Mesothelial cell of epicardium (in vitro differentiated cells): ENCODE measurements at regions not wholly inside any gene's neighbourhood (a gene's known extent, or its start where the extent isn't known, plus 50 kb on each side); places are given as distances from the start of the nearest gene placed in this dataset.
"Not testable (repeated sequence)": the region's sequence is repeated elsewhere in the genome, so short reads cannot be mapped to it uniquely, and the experiment has no call there.

Source experiments
- DNase-seq, 2 experiments: peaks; one replicate each; pipeline ENCODE4 v3.0.0; 2021; ENCODE audit warnings: low spot score in 2 of 2; ENCODE audit not compliant: unreplicated experiment in 2 of 2
- H3K27ac Mint-ChIP-seq: 2 replicates; pipeline ENCODE4 v1.8.0; 2021; ENCODE audit warnings: mixed read lengths
- H3K27me3 Mint-ChIP-seq: 2 replicates; pipeline ENCODE4 v1.8.0; 2021; ENCODE audit warnings: low read depth, mixed read lengths
- H3K36me3 Mint-ChIP-seq: 2 replicates; pipeline ENCODE4 v1.8.0; 2021; ENCODE audit warnings: mixed read lengths
- H3K4me1 Mint-ChIP-seq: 2 replicates; pipeline ENCODE4 v1.8.0; 2021; ENCODE audit warnings: mixed read lengths
- H3K4me3 Mint-ChIP-seq: 2 replicates; pipeline ENCODE4 v1.8.0; 2021; ENCODE audit warnings: mild to moderate bottlenecking, moderate library complexity, mixed read lengths
- H3K9me3 Mint-ChIP-seq: 2 replicates; pipeline ENCODE4 v1.8.0; 2021; ENCODE audit warnings: mixed read lengths
- TF ChIP-seq, protein P1 (sequence below): fragments of 200-600 bp; sonication (generic); IDR thresholded peaks from one replicate; pipeline ENCODE4 v1.5.0; 2021; ENCODE audit warnings: antibody characterized with exemption; ENCODE audit not compliant: unreplicated experiment

DNA sequence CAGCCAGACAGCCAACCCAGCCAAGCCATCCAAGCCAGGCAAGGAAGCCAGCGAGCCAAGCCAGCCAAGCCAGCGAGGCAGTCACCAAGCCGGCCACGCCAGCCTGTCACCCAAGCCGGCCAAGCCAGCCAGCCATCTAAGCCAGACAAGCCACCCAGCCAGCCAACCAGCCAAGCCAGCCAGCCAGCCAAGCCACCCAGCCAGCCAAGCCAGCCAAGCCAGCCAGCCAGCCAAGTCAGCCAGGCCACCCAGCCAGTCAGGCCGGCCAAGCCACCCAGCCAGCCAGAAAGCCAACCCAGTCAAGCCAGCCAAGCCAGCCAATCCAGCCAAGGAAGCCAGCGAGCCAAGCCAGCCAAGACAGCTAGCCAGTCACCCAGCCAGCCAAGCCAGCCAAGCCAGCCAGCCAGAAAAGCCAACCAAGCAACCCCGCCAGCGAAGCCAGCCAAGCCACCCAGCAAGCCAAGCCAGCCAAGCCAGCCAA is 201.2 kb downstream of the GOLGA6L6 start:
- peaks cover 6% of the 10 kb centered on the region for H3K36me3 Mint-ChIP-seq
- no peaks in the 10 kb centered on the region for H3K4me1 Mint-ChIP-seq
- H3K4me3 Mint-ChIP-seq = no peak overlapping the region
- TF ChIP-seq, protein P1, sequence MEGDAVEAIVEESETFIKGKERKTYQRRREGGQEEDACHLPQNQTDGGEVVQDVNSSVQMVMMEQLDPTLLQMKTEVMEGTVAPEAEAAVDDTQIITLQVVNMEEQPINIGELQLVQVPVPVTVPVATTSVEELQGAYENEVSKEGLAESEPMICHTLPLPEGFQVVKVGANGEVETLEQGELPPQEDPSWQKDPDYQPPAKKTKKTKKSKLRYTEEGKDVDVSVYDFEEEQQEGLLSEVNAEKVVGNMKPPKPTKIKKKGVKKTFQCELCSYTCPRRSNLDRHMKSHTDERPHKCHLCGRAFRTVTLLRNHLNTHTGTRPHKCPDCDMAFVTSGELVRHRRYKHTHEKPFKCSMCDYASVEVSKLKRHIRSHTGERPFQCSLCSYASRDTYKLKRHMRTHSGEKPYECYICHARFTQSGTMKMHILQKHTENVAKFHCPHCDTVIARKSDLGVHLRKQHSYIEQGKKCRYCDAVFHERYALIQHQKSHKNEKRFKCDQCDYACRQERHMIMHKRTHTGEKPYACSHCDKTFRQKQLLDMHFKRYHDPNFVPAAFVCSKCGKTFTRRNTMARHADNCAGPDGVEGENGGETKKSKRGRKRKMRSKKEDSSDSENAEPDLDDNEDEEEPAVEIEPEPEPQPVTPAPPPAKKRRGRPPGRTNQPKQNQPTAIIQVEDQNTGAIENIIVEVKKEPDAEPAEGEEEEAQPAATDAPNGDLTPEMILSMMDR = no peak
- peaks cover 11% of the 10 kb centered on the region for H3K9me3 Mint-ChIP-seq
- peak; percentile 84 to 92 for DNase-seq
- no peaks in the 10 kb centered on the region for H3K27me3 Mint-ChIP-seq
- no peak overlapping the region for H3K27ac Mint-ChIP-seq

DNA sequence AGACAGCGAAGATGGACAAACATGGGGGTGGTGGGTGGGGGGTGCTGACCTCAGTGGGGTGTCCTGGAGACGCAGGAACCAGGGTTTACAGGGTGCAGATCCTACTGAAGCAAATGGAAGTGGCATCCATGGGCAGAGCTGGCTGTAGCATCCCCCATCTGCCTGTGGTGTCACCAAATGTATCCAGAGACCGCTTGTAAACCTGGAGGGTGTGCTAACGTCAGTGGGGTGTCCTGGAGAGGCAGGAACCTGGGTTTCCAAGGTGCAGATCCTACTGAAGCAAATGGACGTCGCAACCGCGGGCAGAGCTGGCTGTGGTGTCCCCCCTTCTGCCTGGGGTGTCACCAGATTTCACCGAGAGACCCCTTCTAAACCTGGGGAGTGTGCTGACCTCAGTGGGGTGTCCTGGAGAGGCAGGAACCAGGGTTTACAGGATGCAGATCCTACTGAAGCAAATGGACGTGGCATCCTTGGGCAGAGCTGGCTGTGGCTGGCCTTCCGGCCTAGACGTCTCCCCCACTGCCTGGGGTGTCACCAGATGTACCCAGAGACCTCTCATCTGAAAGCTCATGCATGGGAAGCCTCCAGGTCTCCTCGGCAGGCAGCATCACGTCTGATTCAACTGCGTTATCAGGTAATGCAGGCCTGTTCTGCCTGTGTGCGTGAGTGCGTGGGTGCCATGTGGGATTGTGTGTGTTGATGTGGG is 202.4 kb downstream of the GOLGA6L6 start:
- not testable (repeated sequence) for H3K27me3 Mint-ChIP-seq, H3K36me3 Mint-ChIP-seq, H3K4me3 Mint-ChIP-seq, H3K27ac Mint-ChIP-seq, H3K4me1 Mint-ChIP-seq
- H3K9me3 Mint-ChIP-seq = peaks cover 11% of the 10 kb centered on the region
- DNase-seq = peak in 1 of 2 experiments; percentile 30

GRCh38 chr15:20338671-20339070 is 202.9 kb downstream of the GOLGA6L6 start:
- not testable (repeated sequence) for DNase-seq, H3K27ac Mint-ChIP-seq, H3K4me1 Mint-ChIP-seq, H3K36me3 Mint-ChIP-seq, H3K27me3 Mint-ChIP-seq, H3K4me3 Mint-ChIP-seq
- H3K9me3 Mint-ChIP-seq = peaks cover 11% of the 10 kb centered on the region

GRCh38 chr15:20337238-20337637 is 204.4 kb downstream of the GOLGA6L6 start:
- not testable (repeated sequence) for H3K27me3 Mint-ChIP-seq, H3K36me3 Mint-ChIP-seq, H3K4me3 Mint-ChIP-seq, H3K27ac Mint-ChIP-seq, DNase-seq, H3K4me1 Mint-ChIP-seq
- H3K9me3 Mint-ChIP-seq = peaks cover 15% of the 10 kb centered on the region

- not testable (repeated sequence) for H3K4me1 Mint-ChIP-seq, H3K36me3 Mint-ChIP-seq, H3K27ac Mint-ChIP-seq, H3K27me3 Mint-ChIP-seq, H3K4me3 Mint-ChIP-seq, DNase-seq
- peaks cover 15% of the 10 kb centered on the region for H3K9me3 Mint-ChIP-seq
Measured at GRCh38 chr15:20334451-20334850, 207.1 kb downstream of the GOLGA6L6 start.

- not testable (repeated sequence) for H3K27ac Mint-ChIP-seq, H3K36me3 Mint-ChIP-seq, H3K4me1 Mint-ChIP-seq, H3K27me3 Mint-ChIP-seq, DNase-seq, H3K4me3 Mint-ChIP-seq
- peaks cover 20% of the 10 kb centered on the region for H3K9me3 Mint-ChIP-seq
Measured at GRCh38 chr15:20325751-20326150, 215.8 kb downstream of the GOLGA6L6 start.

DNA sequence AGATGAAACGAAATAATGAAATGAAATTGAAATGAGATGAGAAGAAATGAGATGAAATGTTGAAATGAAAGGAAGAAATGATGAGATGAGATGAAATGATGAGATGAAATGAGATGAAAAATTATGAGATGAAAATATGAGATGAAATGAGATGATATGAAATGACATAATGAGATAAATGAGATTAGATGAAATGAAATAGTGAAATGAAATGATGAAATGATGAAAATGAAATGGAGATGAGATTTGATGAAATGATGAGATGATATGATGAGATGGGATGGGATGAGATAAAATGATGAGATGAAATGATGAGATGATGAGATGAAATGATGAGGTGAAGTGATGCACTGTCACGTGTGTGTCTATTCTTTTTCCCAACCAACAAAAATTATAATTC is 224.5 kb downstream of the GOLGA6L6 start:
- peaks cover 23% of the 10 kb centered on the region for H3K9me3 Mint-ChIP-seq
- not testable (repeated sequence) for H3K36me3 Mint-ChIP-seq, H3K4me3 Mint-ChIP-seq, DNase-seq, H3K27me3 Mint-ChIP-seq, H3K4me1 Mint-ChIP-seq, H3K27ac Mint-ChIP-seq

DNA sequence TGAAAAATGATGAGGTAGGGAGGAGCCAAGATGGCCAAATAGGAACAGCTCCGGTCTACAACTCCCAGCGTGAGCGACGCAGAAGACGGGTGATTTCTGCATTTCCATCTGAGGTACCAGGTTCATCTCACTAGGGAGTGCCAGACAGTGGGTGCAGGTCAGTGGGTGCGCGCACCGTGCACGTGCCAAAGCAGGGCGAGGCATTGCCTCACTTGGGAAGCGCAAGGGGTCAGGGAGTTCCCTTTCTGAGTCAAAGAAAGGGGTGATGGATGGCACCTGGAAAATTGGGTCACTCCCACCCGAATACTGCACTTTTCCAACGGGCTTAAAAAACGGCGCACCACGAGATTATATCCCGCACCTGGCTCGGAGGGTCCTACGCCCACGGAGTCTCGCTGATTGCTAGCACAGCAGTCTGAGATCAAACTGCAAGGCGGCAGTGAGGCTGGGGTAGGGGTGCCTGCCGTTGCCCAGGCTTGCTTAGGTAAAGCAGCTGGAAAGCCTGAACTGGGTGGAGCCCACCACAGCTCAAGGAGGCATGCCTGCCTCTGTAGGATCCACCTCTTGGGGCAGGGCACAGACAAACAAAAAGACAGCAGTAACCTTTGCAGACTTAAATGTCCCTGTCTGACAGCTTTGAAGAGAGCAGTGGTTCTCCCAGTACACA is 230.5 kb downstream of the GOLGA6L6 start:
- H3K27ac Mint-ChIP-seq, H3K36me3 Mint-ChIP-seq, DNase-seq, H3K27me3 Mint-ChIP-seq, H3K4me1 Mint-ChIP-seq, H3K9me3 Mint-ChIP-seq, H3K4me3 Mint-ChIP-seq: not testable (repeated sequence)

GRCh38 chr15:20310603-20311002 is 231.0 kb downstream of the GOLGA6L6 start:
- Mint-ChIP-seq H3K27ac (no peak overlapping the region), H3K4me1 (no peaks in the 10 kb centered on the region), H3K27me3 (no peaks in the 10 kb centered on the region), H3K36me3 (peaks cover 2% of the 10 kb centered on the region), H3K9me3 (no peaks in the 10 kb centered on the region), H3K4me3 (no peak overlapping the region)
- TF ChIP-seq, protein P1 = no peak
- no peak for DNase-seq

- DNase-seq, H3K4me1 Mint-ChIP-seq, H3K4me3 Mint-ChIP-seq, H3K36me3 Mint-ChIP-seq, H3K27me3 Mint-ChIP-seq, H3K9me3 Mint-ChIP-seq, H3K27ac Mint-ChIP-seq: not testable (repeated sequence)
Measured at GRCh38 chr15:20309966-20310365, 231.6 kb downstream of the GOLGA6L6 start.

DNA sequence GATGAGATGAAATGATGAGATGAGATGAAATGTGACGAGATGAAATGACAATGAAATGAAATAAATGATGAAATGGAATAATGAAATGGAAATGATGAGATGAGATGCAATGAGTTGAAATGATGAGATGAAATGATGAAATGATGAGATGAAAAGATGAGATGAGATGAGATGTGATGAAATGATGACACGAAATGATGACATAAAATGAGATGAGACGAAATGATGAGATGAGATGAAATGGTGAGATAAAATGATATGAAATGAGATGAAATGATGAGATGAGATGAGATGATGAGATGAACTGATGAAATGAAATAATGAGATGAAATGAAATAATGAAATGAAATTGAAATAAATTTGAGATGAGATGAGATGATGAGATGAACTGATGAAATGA is 232.2 kb downstream of the GOLGA6L6 start:
- DNase-seq, H3K9me3 Mint-ChIP-seq, H3K4me3 Mint-ChIP-seq, H3K4me1 Mint-ChIP-seq, H3K27ac Mint-ChIP-seq, H3K36me3 Mint-ChIP-seq, H3K27me3 Mint-ChIP-seq: not testable (repeated sequence)

GRCh38 chr15:20308027-20308690 is 233.4 kb downstream of the GOLGA6L6 start:
- not testable (repeated sequence) for H3K4me1 Mint-ChIP-seq, H3K27me3 Mint-ChIP-seq, H3K4me3 Mint-ChIP-seq, DNase-seq, H3K36me3 Mint-ChIP-seq, H3K27ac Mint-ChIP-seq
- peaks cover 10% of the 10 kb centered on the region for H3K9me3 Mint-ChIP-seq
